Sciatic nerve (tissue), 2 donors: ENCODE measurements at regions not wholly inside any gene's neighbourhood (a gene's known extent, or its start where the extent isn't known, plus 50 kb on each side); places are given as distances from the start of the nearest gene placed in this dataset.

Experiments used
- ATAC-seq: fragments of 200-7000 bp; cut with Tn5 transposase; one replicate; pipeline ENCODE4 v1.9.1; 2020; ENCODE audit warnings: mild to moderate bottlenecking, moderate library complexity
- DNase-seq: peaks from one replicate; pipeline ENCODE4 v3.0.0-alpha.2; 2020; ENCODE audit warnings: low spot score
- intact Hi-C: fragments of 100-400 bp; cut with DNase I; formaldehyde crosslinking; loops from one replicate; pipeline ENCODE4 v1.14.2; 2022
- donor health status: DM: no; HTN: no; CAD: no.
- donor health status: DM: no; HTN: no; CAD: no.

DNA sequence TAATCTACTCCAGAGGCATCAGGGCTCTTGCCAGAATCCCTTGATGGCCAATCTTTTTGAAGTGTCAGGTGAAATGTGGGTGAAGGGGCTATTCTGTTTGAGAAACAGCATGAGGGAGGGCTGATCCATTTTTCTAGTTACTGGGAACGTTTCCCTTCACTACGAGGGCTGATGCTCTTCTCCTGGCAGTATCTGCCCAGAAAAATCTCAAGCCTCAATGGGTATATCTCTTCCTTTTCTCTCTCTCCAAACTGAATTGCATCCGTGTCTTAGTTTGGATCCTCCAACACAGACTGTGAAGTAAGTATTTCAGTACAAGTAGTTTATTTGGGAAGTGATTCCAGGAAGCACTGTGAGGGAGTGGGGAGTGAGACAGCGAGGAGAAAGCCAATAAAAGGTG, 113.0 kb upstream of the NAV2 start:
- DNase-seq (no peak), ATAC-seq (no peak)
- intact Hi-C loops = no loop called here

DNA sequence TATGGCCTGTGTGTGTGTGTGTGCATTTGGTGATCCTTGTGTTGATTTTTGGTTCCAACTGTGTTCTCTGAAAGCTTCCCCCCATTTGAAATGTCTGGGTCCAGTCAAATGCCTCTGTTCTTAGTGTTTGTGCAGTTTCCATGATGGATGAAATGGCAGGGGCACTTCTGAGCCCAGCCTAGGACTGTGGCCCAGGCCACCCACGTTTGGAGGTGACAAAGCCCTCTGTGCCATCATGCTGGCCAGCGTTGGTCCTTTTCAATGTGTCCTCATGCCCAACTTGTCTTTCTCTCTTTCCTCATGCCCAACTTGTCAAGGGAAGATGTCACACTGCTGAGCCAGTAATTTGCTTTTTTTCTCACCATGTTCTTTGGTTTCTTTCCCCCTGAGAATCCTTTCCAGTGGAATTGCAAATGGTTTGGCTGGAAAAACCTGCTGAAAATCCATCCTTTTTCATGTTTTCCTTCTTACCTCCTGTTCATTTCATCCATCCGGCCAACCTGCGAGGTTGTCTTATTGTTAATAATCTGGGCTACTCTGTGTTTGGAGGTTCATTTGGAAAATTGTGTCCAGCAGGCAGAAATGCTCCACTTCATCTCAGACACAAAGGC, 113.7 kb upstream of the NAV2 start:
- ATAC-seq (no peak), DNase-seq (no peak)
- intact Hi-C loops = no loop called here

DNA sequence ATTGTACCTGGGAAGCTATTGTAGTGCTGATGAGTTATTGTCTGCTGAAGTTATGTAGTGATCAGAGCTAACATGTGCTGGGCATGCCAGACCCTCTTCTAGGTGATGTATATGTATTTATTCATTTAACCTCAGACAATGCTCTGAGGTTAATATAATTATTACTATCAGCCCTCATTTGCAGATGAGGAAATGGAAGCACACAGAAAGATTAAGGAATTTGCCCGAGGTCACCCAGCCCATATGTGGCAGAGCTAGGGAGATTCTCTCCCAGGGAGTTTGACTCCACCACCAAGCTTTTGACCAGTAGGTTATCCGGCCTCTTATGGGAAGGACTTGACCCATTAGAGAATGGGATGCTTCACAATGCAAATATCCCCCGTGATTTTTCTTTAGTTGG, 114.2 kb upstream of the NAV2 start:
- no peak for DNase-seq
- intact Hi-C loops = no loop called here
- no peak for ATAC-seq

DNA sequence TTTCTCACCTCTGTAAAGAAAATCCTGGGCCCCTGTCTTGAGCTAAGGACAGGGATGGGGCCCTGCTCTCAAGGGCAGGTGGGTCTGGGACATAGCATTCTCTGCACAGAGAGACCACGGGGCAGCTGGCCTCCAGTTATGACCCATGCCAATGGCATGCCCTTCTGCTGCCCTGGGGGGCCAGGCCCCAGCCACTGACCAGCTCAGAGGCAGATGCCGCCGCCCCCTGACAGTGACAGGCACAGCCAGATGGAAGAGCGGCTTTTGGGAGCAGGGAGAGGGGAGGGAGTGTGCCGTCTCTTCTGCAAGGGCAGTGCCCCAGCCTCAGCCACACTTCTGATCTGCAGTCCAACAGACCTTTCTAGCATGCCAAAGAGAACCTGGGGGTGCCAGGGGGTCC, 114.8 kb upstream of the NAV2 start:
- DNase-seq (no peak), ATAC-seq (no peak)
- intact Hi-C loops = no loop called here

DNA sequence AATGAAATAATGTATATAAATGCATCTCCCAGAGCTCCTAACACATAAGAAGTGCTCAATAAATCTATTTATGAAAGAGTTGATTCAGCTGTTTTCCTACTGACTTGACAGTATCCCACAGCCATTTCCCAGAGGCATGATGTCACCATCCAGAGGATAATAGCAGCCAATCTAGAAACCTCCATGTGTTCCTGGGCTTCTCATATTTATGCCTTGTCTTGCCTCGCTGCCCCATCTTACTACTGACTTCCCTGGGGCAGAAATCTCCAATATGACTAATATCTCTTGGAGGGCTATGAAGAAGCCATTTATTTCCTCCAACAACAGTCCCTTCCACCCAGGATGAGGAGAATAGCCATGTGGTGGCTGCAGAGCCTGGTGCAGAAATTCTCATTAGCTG, 115.4 kb upstream of the NAV2 start:
- intact Hi-C loops = no loop called here
- ATAC-seq (no peak), DNase-seq (no peak)

DNA sequence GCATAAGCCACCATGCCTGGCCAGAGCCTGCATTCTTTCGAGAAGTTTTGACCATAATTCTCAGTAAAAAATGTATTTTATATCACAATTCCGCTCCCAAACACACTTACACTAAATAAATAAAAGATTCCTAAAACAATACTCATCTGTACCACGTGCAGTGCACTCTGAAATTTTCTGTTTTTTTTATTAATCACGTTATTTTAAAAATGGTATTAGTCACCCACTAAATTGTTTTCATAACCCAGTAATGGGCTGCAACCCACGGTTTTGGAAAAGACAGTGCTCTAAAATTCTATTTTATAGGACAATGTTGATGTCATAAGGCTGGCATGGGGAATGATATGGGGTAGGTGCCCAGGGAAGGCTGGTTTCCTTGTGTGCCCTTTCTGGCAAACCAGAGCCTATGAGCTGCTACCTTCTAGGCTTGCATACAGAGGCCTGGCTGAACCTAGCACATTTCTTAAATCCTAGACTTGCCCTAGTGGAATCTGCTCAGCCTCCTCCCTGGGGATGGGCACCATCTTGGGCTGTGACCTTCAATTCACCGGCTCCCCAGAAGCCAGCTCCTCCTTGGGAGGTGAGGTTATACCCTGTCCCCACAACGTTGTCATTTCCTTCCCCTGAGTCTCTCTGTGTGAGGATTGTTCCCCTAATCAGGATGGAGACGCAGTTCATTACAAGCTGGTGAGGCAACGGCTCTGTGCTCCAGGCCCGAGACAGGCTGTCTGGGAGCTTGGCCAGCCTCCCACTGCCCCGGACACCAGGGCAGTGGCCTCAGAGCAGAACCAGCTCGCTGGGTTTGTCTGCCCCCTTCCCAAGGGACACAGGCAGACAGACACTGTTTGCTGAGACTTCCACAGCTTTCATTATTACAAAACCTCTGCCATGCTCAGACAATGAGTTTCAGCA, 116.5 kb upstream of the NAV2 start:
- intact Hi-C loops = no loop called here
- DNase-seq (no peak), ATAC-seq (peak; percentile 72)

DNA sequence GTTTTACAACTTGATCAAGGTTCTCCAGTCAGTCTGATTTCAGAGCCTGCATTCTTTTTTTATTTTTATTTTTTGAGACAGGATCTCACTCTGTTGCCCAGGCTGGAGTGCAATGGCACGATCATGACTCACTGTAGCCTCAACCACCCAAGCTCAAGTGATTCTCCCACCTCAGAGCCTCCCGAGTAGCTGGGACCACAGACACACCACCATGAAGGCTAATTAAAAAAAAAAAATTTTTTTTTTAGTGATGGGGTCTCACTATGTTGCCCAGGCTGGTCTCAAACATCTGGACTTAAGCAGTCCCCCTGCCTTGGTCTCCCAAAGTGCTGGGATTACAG, 117.2 kb upstream of the NAV2 start:
- ATAC-seq (no peak), DNase-seq (no peak)
- intact Hi-C loops = no loop called here

DNA sequence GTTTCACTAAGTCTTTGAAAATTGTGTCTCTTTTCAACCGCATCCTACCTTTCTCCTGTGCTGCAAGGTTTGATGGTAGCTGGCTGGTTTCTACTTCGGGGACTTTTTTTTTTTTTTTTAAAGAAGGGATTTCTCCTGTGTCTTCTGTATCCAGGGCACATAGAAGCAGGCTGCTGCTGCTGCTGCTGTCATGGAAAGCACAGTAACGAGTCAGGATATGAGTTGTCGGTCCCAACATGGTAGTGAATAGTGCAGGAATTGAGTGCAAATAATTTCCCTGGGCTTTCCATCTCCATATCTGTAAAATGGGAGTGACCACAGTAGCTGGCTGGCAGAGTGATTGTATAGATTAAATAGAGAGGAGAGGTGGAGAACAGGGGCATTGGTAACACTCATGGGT, 118.3 kb upstream of the NAV2 start:
- DNase-seq (no peak), ATAC-seq (no peak)
- intact Hi-C loops = no loop called here

DNA sequence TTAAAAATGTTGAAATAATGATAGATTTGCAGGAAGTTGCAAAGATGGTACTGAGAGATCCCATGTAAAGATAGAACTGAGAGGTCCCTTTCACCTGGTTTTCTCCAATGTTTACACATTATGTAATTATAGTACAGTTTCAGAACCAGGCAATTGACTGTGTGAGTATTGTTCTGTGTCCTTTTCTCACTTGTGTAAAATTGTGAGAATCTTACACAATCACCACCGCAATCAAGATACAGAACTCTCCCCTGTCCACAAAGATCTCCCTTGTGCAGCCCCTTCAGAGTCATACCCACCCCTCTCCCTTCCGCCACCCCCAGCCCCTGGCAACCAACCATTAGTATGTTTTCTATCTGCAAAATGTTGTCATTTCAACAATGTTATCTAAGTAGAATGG, 119.8 kb upstream of the NAV2 start:
- intact Hi-C loops = no loop called here
- ATAC-seq (no peak), DNase-seq (no peak)

DNA sequence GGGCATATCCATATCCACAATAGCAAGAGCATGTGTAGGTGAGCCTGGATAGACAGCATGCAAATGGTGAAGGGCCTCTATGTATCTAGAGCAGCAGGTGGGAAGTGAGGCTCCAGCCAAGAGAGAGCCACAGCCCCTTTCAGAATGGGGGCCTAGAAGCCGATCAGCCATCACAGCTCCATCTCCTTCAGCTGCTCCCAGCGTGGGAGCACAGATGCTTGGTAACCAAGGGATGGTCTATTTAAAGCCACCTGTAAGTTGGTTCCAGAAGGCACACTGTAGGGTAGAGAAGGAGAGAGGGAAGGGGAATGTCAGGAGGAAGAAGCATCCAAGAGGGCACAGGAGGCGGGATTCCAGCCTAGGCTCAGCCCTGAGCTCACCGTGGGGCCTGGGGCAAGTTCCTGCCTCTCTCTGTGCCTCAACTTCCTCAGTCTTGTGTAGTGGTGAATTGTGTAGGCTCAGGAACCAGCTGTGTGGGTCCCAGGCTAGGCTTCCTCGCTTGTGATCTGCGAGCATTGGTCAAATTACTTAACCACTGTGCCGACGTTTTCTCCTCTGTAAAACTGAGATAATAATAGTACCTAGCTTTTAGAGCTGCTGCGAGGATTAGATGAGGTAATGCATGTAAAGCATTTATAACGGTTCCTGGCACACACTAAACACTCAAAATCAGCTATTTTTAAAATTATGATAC, 122.9 kb upstream of the NAV2 start:
- DNase-seq (no peak), ATAC-seq (no peak)
- intact Hi-C loops = no loop called here

DNA sequence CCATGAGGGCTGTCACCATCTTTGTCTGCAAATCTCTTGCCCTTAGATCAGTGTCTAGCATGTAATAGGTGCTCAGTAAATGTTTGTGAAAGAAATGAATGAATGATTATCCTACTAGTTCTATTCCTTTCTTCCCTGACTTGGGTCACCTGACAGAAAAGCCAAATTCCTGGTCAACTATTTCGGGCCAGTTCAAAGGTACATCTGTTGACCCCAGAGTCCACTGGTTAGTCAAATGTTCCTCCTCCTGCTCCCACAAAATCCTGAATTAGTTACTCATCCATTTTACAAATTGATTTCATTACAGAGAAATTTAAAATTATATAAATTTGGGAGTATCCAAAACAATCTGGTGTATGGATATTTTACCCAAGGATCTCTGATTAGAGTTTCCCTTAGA, 124.7 kb upstream of the NAV2 start:
- intact Hi-C loops = loop anchor here (2.0 kb wide), 1 partner anchor 61 kb away; no protein-coding TSS in a partner anchor
- ATAC-seq (no peak), DNase-seq (no peak)

DNA sequence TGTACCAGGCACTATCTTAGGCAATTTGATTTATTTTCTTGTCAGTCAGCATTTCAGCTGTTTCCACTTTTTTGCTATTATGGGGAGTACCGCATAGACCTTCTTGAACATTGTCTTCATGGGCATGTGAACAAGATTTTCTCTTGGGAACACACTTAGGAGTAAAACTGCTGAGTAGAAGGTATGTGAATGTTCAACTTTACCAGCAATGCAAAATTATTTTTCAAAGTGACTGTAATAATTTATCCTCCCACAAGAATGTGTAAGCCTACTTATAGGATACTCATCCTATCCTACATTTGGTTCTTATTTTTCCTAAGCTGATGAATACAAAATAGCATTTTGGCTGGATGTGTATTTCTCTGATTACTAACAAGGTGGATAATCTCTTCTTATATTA, 132.0 kb upstream of the NAV2 start:
- intact Hi-C loops = no loop called here
- ATAC-seq (no peak), DNase-seq (no peak)

DNA sequence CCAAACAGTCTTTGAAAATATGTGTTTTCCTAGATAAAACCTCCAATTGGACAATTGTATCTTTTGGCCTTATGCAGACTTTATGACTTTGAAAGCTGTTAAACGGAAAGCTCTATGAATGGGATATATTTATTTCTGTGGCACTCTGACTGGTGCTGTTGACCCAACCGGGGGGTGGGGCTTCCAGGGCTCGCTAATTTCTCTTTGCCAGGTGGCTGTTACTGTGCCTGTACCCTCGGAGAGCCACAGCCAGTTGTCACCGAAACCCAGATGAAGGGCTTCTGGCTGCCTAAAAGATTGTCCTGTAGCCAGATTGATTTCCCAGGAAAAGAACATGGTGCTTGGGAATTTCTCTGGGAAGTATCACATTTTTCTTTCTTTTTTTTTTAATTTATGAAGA, 132.7 kb upstream of the NAV2 start:
- intact Hi-C loops = no loop called here

DNA sequence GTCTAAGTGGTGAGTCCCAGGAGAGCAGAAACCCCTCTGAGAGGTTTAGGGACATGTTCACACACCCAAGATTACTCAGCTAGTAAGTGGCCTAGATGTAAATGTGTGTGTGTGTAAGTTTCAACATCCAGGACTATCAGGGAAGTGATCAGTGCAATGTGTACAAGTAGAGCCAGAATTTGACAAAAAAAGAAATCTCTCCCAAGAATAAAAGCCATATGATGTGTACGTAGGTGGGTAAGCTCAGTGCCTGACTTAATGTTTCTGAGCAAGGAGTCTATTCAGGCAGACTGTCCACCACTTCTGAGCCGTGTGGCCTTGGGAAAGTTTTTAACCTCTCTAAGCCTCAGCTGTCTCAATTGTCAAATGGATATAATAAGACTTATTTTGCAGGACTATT, 133.8 kb upstream of the NAV2 start:
- intact Hi-C loops = no loop called here
- no peak for ATAC-seq
- DNase-seq = no peak

More for the DNA sequence above, 132.7 kb upstream of the NAV2 start:
- ATAC-seq (no peak), DNase-seq (no peak)

DNA sequence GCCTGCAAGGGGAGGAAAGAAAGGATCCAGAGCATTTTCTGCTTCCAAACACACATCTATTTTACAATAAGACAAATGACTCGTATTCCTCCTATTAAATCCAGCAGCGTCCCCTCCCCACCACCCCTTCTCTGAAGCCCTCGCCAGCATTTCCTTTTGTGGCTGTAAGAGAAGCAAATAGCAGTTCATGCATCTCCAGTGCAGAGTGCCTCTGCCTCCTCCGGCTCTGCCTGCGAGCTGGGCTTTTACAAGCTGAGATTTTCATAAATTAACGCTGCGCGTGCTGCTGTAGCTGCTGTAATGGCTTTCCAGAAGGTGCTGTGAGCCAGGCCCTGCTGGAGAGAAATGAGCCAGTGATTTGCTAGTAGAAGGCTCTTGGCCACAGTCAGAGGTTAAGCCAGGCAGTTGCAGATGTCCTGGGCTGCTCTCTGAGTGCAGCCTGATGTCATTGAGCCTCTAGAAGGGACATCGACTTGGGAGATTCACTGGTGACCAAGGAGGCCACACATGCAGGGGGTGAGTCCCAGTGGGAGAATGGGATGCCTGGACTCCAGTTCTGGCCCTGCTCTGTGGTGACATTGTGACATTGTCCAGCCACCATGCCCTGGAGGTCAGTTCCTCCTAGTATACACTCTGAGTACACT, 134.5 kb upstream of the NAV2 start:
- intact Hi-C loops = no loop called here
- ATAC-seq (peak; percentile 67), DNase-seq (no peak)

DNA sequence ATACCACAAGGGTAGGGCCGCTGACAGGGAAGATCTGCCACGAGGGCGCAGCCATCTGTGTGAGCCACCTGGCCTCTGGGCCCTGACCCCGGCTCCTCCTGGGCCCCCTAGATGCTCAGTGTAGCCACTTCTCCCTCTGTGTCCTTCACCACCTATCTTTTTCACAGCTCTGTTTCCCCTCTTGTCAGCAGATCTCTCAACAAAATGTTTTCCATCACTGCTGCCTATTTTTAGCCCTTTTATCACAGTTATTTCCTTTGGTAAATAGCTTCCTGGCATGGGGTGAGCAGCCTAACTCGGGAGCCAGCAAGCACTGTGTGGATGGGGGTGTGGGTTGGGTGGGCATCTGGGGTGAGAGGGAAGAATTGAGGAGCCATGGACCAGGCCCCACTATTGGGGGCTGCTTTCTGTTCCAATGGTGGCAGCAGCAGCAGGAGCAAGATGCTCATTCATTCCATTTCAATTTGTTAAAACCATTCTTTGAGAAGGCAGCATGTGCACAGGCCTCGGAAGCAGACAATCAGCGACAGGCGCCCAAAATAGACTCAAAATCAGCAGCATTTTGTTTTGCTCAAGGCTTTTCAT, 135.2 kb upstream of the NAV2 start:
- DNase-seq (no peak), ATAC-seq (peak; percentile 51)
- intact Hi-C loops = no loop called here

DNA sequence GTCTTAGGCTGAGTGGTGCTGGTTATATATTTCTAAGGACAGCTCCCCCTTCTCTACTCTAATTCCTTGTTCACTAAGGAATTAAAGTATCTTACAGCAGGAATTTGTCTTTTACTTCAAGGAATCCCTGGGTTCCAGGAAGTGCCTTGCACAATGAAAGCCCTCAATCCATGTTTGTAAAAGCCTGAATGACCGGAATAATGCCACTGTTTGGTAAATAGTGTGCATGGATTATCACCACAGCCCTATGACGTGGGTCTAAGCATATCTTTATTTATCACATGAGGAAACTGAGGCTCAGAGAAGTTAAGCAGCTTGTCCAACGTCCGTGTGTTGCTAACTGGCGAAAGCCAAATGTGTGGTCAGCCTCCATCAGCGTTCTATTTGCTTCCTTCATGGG, 135.7 kb upstream of the NAV2 start:
- DNase-seq (no peak), ATAC-seq (no peak)
- intact Hi-C loops = no loop called here

DNA sequence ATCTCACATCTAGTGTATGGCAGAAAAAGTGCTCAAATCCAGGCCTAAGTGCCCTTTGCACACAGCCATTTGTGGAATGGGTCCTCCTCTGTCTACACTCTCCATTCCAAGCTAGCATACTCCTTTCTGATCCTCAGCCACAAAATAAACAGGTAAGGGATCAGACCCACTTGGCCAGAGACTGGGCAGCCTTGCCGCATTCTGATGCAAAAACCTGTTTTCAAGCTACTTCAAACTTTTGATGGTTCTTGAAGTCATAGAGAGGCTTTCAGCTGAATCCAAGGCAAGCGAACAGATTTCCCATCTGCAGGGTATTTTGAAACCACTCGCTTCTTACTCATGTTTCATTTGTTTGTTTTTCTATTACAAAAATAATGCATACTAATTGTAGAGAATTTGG, 136.6 kb upstream of the NAV2 start:
- DNase-seq (no peak), ATAC-seq (no peak)
- intact Hi-C loops = no loop called here

DNA sequence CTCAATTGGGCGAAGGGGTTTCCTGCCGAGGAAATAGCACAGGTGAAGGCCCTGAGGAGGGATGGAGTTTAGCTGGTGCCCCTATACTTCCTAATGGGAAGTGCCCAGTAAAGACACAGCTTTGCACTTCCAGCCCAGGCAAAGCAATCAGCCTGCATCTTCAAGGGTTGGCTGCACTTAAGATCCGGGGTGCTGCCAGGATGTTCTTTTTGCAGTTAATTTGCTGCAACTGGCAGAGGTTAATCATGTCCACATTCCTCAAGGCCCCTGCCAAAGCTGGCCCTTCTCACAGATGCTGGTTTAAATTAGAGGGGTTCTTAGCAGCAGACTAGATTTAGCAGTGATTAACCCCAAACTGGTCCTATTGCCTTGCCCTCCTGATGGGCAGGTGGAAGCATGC, 137.7 kb upstream of the NAV2 start:
- no peak for DNase-seq
- no peak for ATAC-seq
- intact Hi-C loops = no loop called here

DNA sequence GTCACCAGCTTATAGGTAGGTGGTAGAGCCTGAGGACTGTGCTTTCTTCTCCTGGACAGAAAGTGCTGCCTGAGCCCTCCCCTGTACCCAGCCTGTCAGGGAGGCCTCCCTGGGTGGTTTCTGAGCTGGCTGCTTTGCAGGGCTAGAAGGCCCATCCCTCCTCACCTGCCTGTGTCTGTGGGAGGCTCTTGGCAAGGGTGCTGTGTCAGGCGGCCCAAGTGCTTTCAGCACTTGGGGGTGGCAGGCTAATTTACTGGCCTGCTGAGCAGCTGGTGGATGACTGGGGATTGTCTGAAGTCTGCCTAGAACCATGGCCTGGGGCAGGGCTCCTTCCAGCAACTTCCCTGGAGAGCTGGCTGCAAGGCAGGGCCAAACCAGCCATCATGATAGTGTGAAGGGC, 139.0 kb upstream of the NAV2 start:
- DNase-seq (no peak), ATAC-seq (no peak)
- intact Hi-C loops = no loop called here
